ENCODE measurements at regions not wholly inside any gene's neighbourhood (a gene's known extent, or its start where the extent isn't known, plus 50 kb on each side); places are given as distances from the start of the nearest gene placed in this dataset.
"Not testable (repeated sequence)": the region's sequence is repeated elsewhere in the genome, so short reads cannot be mapped to it uniquely, and the experiment has no call there.

DNA sequence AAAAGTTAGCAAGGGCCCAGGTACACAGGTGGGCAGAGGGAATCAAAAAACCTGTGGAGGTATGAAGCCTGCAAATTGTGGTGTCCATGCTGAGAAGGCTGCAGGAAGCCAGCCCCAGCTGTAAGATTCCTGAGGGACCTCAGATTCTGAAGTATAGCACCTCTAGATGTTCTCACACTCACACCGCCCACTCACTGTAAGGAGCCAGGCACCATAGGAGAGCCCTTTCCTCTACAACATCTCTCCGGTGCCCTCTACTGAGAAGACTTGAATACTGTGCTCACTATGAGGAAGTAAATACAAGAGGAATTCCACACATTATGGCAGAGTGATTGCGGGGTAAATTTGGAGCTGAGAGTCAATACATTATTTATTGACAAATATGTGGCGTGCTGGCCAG is 68.9 kb upstream of the RUBCNL start:
- Mint-ChIP-seq H3K4me1 (peaks cover 10% of the 10 kb centered on the region), H3K36me3 (ENCODE audit: low read depth) (peaks cover 18% of the 10 kb centered on the region)
- not testable (repeated sequence) for H3K27me3 Mint-ChIP-seq (ENCODE audit: low read depth); H3K4me3 Mint-ChIP-seq; H3K9me3 Mint-ChIP-seq; DNase-seq (ENCODE audit: low read depth, low spot score); H3K27ac Mint-ChIP-seq (ENCODE audit: unreplicated experiment)
- TF ChIP-seq, protein P1, sequence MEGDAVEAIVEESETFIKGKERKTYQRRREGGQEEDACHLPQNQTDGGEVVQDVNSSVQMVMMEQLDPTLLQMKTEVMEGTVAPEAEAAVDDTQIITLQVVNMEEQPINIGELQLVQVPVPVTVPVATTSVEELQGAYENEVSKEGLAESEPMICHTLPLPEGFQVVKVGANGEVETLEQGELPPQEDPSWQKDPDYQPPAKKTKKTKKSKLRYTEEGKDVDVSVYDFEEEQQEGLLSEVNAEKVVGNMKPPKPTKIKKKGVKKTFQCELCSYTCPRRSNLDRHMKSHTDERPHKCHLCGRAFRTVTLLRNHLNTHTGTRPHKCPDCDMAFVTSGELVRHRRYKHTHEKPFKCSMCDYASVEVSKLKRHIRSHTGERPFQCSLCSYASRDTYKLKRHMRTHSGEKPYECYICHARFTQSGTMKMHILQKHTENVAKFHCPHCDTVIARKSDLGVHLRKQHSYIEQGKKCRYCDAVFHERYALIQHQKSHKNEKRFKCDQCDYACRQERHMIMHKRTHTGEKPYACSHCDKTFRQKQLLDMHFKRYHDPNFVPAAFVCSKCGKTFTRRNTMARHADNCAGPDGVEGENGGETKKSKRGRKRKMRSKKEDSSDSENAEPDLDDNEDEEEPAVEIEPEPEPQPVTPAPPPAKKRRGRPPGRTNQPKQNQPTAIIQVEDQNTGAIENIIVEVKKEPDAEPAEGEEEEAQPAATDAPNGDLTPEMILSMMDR (conservative IDR thresholded peaks at IDR 0.05): peak; percentile 45

DNA sequence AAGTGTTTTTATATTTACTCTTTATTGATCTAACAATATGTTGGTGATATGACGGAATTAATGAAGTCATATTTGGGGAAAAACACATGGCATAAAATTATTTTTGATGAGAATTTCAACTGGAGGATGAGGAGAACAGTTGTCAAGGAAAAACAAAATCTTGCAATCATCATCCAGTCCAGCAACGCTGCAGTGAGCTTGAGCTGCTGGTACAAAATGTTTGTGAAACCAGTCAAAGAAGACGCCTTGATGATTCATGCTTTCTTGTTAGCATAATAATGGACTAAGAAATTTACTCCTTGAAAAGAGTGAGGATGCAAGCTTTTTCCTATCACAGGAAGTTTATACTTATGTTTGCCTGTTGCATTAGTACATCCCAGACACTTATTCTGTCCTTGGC is 64.1 kb upstream of the RUBCNL start:
- not testable (repeated sequence) for H3K36me3 Mint-ChIP-seq (ENCODE audit: low read depth); H3K27ac Mint-ChIP-seq (ENCODE audit: unreplicated experiment); H3K27me3 Mint-ChIP-seq (ENCODE audit: low read depth)

GRCh38 chr13:46449949-46450348 is 62.9 kb upstream of the RUBCNL start:
- peaks cover 20% of the 10 kb centered on the region for H3K4me1 Mint-ChIP-seq
- not testable (repeated sequence) for H3K27ac Mint-ChIP-seq (ENCODE audit: unreplicated experiment); H3K9me3 Mint-ChIP-seq; H3K27me3 Mint-ChIP-seq (ENCODE audit: low read depth); DNase-seq (ENCODE audit: low read depth, low spot score); H3K36me3 Mint-ChIP-seq (ENCODE audit: low read depth); H3K4me3 Mint-ChIP-seq

More for the DNA sequence above, 64.1 kb upstream of the RUBCNL start:
- not testable (repeated sequence) for H3K4me3 Mint-ChIP-seq; H3K9me3 Mint-ChIP-seq; DNase-seq (ENCODE audit: low read depth, low spot score)
- peaks cover 20% of the 10 kb centered on the region for H3K4me1 Mint-ChIP-seq

- H3K36me3 Mint-ChIP-seq (ENCODE audit: low read depth); H3K27me3 Mint-ChIP-seq (ENCODE audit: low read depth); H3K27ac Mint-ChIP-seq (ENCODE audit: unreplicated experiment); H3K4me3 Mint-ChIP-seq; DNase-seq (ENCODE audit: low read depth, low spot score); H3K9me3 Mint-ChIP-seq: not testable (repeated sequence)
- H3K4me1 Mint-ChIP-seq: peaks cover 20% of the 10 kb centered on the region
These were observed 61.1 kb upstream of the RUBCNL start for GRCh38 chr13:46448148-46448547.

- not testable (repeated sequence) for H3K27me3 Mint-ChIP-seq (ENCODE audit: low read depth)
These were observed 50.9 kb upstream of the RUBCNL start for GRCh38 chr13:46437808-46438404.

More at GRCh38 chr13:46437808-46438404, 50.9 kb upstream of the RUBCNL start:
- H3K27ac Mint-ChIP-seq (ENCODE audit: unreplicated experiment); DNase-seq (ENCODE audit: low read depth, low spot score); H3K4me1 Mint-ChIP-seq; H3K36me3 Mint-ChIP-seq (ENCODE audit: low read depth); H3K4me3 Mint-ChIP-seq; H3K9me3 Mint-ChIP-seq: not testable (repeated sequence)

All from neural crest cell (in vitro differentiated cells).